Mesothelial cell of epicardium (in vitro differentiated cells): ENCODE measurements at regions not wholly inside any gene's neighbourhood (a gene's known extent, or its start where the extent isn't known, plus 50 kb on each side); places are given as distances from the start of the nearest gene placed in this dataset.

Source experiments
- DNase-seq, 2 experiments: peaks; one replicate each; pipeline ENCODE4 v3.0.0; 2021; ENCODE audit warnings: low spot score in 2 of 2; ENCODE audit not compliant: unreplicated experiment in 2 of 2
- H3K27ac Mint-ChIP-seq: 2 replicates; pipeline ENCODE4 v1.8.0; 2021; ENCODE audit warnings: mixed read lengths
- H3K27me3 Mint-ChIP-seq: 2 replicates; pipeline ENCODE4 v1.8.0; 2021; ENCODE audit warnings: low read depth, mixed read lengths
- H3K36me3 Mint-ChIP-seq: 2 replicates; pipeline ENCODE4 v1.8.0; 2021; ENCODE audit warnings: mixed read lengths
- H3K4me1 Mint-ChIP-seq: 2 replicates; pipeline ENCODE4 v1.8.0; 2021; ENCODE audit warnings: mixed read lengths
- H3K4me3 Mint-ChIP-seq: 2 replicates; pipeline ENCODE4 v1.8.0; 2021; ENCODE audit warnings: mild to moderate bottlenecking, moderate library complexity, mixed read lengths
- H3K9me3 Mint-ChIP-seq: 2 replicates; pipeline ENCODE4 v1.8.0; 2021; ENCODE audit warnings: mixed read lengths
- TF ChIP-seq, protein P1 (sequence below): fragments of 200-600 bp; sonication (generic); IDR thresholded peaks from one replicate; pipeline ENCODE4 v1.5.0; 2021; ENCODE audit warnings: antibody characterized with exemption; ENCODE audit not compliant: unreplicated experiment

DNA sequence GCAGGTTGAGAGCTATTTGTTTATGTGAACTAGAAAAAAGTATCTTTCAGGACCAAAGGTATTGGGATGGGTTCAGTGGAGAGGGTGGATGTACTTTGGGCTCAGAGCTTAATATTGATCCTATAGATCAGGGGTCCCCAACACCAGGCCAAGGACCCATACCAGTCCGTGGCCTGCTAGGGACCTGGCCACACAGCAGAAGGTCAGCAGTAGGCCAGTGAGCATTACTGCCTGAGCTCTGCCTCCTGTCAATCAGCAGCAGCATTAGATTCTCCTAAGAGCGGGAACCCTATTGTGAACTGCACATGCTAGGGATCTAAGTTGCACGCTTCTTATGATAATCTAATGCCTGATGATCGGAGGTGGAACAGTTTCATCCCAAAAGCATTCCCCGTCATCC is 115.8 kb upstream of the WDR11 start:
- H3K36me3 Mint-ChIP-seq: no peaks in the 10 kb centered on the region
- DNase-seq: no peak
- H3K27ac Mint-ChIP-seq: no peak overlapping the region
- H3K27me3 Mint-ChIP-seq: peaks cover 47% of the 10 kb centered on the region
- H3K4me3 Mint-ChIP-seq: no peak overlapping the region
- no peaks in the 10 kb centered on the region for H3K4me1 Mint-ChIP-seq
- H3K9me3 Mint-ChIP-seq: no peaks in the 10 kb centered on the region
- TF ChIP-seq, protein P1, sequence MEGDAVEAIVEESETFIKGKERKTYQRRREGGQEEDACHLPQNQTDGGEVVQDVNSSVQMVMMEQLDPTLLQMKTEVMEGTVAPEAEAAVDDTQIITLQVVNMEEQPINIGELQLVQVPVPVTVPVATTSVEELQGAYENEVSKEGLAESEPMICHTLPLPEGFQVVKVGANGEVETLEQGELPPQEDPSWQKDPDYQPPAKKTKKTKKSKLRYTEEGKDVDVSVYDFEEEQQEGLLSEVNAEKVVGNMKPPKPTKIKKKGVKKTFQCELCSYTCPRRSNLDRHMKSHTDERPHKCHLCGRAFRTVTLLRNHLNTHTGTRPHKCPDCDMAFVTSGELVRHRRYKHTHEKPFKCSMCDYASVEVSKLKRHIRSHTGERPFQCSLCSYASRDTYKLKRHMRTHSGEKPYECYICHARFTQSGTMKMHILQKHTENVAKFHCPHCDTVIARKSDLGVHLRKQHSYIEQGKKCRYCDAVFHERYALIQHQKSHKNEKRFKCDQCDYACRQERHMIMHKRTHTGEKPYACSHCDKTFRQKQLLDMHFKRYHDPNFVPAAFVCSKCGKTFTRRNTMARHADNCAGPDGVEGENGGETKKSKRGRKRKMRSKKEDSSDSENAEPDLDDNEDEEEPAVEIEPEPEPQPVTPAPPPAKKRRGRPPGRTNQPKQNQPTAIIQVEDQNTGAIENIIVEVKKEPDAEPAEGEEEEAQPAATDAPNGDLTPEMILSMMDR: no peak

DNA sequence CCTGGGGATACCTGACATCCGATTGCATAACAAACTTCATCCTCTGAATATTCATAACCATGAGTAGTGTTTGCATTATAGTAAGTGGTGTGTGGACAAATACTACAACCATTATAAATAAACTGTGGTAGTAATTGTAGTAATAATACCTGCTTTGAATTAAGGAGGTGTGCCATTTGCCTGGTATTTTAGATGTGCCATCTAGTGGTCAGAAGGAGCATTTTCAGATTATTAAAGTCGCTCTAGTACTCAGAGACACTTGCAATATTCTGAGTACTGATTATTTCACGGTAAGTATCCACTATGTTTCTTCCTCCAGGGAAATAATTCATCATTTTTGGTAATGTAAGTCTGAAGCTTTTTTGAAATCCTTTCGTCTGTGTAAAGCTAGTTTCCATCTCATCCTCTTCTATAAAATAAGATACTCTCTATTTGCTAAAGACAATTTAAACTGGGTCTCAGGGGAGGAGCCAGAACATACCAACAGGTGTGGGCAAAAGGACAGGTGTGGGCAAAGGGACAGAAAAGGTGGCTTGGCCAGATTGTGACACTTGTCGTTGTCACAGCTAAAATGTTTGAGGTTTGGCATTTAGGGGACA is 115.3 kb upstream of the WDR11 start:
- TF ChIP-seq, protein P1: peak; percentile 84
- no peak overlapping the region for H3K4me3 Mint-ChIP-seq
- H3K27me3 Mint-ChIP-seq: peaks cover 52% of the 10 kb centered on the region
- no peak overlapping the region for H3K27ac Mint-ChIP-seq
- no peaks in the 10 kb centered on the region for H3K4me1 Mint-ChIP-seq
- no peaks in the 10 kb centered on the region for H3K9me3 Mint-ChIP-seq
- DNase-seq: no peak
- H3K36me3 Mint-ChIP-seq: no peaks in the 10 kb centered on the region

GRCh38 chr10:120736377-120736776 is 114.8 kb upstream of the WDR11 start:
- DNase-seq: no peak
- H3K4me1 Mint-ChIP-seq: no peaks in the 10 kb centered on the region
- no peak overlapping the region for H3K4me3 Mint-ChIP-seq
- H3K27ac Mint-ChIP-seq: no peak overlapping the region
- no peaks in the 10 kb centered on the region for H3K9me3 Mint-ChIP-seq
- TF ChIP-seq, protein P1: no peak
- H3K27me3 Mint-ChIP-seq: peaks cover 55% of the 10 kb centered on the region
- no peaks in the 10 kb centered on the region for H3K36me3 Mint-ChIP-seq

- no peak for DNase-seq
- H3K4me3 Mint-ChIP-seq: no peak overlapping the region
These were observed 112.5 kb upstream of the WDR11 start for GRCh38 chr10:120738658-120739057.

GRCh38 chr10:120741396-120741795 is 109.8 kb upstream of the WDR11 start:
- Mint-ChIP-seq H3K36me3 (no peaks in the 10 kb centered on the region), H3K9me3 (no peaks in the 10 kb centered on the region), H3K27ac (no peak overlapping the region), H3K4me1 (no peaks in the 10 kb centered on the region), H3K27me3 (peaks cover 89% of the 10 kb centered on the region), H3K4me3 (no peak overlapping the region)
- no peak for DNase-seq
- TF ChIP-seq, protein P1: no peak

More at GRCh38 chr10:120738658-120739057, 112.5 kb upstream of the WDR11 start:
- Mint-ChIP-seq H3K4me1 (no peaks in the 10 kb centered on the region), H3K27ac (no peak overlapping the region), H3K9me3 (no peaks in the 10 kb centered on the region), H3K36me3 (no peaks in the 10 kb centered on the region), H3K27me3 (peaks cover 69% of the 10 kb centered on the region)
- TF ChIP-seq, protein P1: no peak

- Mint-ChIP-seq H3K27me3 (peaks cover 90% of the 10 kb centered on the region), H3K4me3 (no peak overlapping the region), H3K36me3 (no peaks in the 10 kb centered on the region), H3K4me1 (no peaks in the 10 kb centered on the region), H3K27ac (no peak overlapping the region), H3K9me3 (no peaks in the 10 kb centered on the region)
- DNase-seq: no peak
- TF ChIP-seq, protein P1: no peak
These were observed 108.8 kb upstream of the WDR11 start for GRCh38 chr10:120742373-120742772.
